NT2/D1 (cell line): ENCODE measurements at regions not wholly inside any gene's neighbourhood (a gene's known extent, or its start where the extent isn't known, plus 50 kb on each side); places are given as distances from the start of the nearest gene placed in this dataset.

ENCODE experiments used
- DNase-seq: peaks from one replicate; pipeline ENCODE4 v3.0.0-alpha.2; 2011; ENCODE audit warnings: low read depth, low spot score
- H3K27me3 ChIP-seq: 2 replicates; pipeline ENCODE4 v1.6.0; 2011; ENCODE audit warnings: mild to moderate bottlenecking; ENCODE audit not compliant: insufficient read length, insufficient read depth
- H3K36me3 ChIP-seq: 2 replicates; pipeline ENCODE4 v1.6.1; 2011; ENCODE audit warnings: mild to moderate bottlenecking, low read length, mixed read lengths; ENCODE audit not compliant: insufficient read depth, insufficient read length
- H3K4me1 ChIP-seq: 2 replicates; pipeline ENCODE4 v1.5.1; 2011; ENCODE audit not compliant: insufficient read depth, insufficient read length
- H3K4me3 ChIP-seq: 2 replicates; pipeline ENCODE4 v1.5.1; 2011; ENCODE audit warnings: low read depth; ENCODE audit not compliant: insufficient read length
- H3K9ac ChIP-seq: 2 replicates; pipeline ENCODE4 v1.6.0; 2011; ENCODE audit warnings: low read depth; ENCODE audit not compliant: insufficient read length
- H3K9me3 ChIP-seq: 2 replicates; pipeline ENCODE4 v1.5.1; 2011; ENCODE audit warnings: mild to moderate bottlenecking, low read length; ENCODE audit not compliant: insufficient read depth
- SUZ12 ChIP-seq: IDR thresholded peaks from 2 replicates; pipeline ENCODE4 v1.6.1; 2011; ENCODE audit not compliant: insufficient read length, insufficient read depth; ENCODE audit errors: extremely low read depth
- YY1 ChIP-seq: IDR thresholded peaks from 2 replicates; pipeline ENCODE4 v1.6.1; 2011; ENCODE audit not compliant: insufficient read length, insufficient read depth
- ZNF274 ChIP-seq: IDR thresholded peaks from 2 replicates; pipeline ENCODE4 v1.6.1; 2011; ENCODE audit warnings: mild to moderate bottlenecking, low read depth, low read length

DNA sequence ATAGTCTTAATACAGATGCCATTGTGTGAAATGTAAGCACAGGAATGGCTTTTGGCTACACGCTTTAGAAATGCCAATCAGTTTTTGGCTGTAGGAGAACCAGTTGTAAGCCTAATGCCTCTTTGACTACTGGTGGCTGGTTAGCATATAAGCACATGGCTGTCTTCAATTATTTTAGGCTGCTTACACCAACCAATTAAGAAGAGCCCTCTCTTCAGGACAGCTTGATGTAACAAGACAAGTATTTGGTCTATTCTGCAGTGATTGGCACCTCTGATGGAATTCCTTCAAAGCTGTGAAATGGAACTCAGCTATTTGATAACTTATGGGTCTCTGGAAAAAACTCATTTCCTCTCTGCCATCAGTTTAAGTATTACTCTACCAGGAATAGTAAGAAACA lies 680.1 kb upstream of the FSHR start:
- TF ChIP-seq SUZ12 (no peak), YY1 (no peak), ZNF274 (no peak)
- no peaks in the 10 kb centered on the region for H3K36me3 ChIP-seq
- H3K9ac ChIP-seq = no peak overlapping the region
- H3K4me3 ChIP-seq = no peak overlapping the region
- DNase-seq = no peak
- no peaks in the 10 kb centered on the region for H3K4me1 ChIP-seq
- no peaks in the 10 kb centered on the region for H3K27me3 ChIP-seq
- no peaks in the 10 kb centered on the region for H3K9me3 ChIP-seq

DNA sequence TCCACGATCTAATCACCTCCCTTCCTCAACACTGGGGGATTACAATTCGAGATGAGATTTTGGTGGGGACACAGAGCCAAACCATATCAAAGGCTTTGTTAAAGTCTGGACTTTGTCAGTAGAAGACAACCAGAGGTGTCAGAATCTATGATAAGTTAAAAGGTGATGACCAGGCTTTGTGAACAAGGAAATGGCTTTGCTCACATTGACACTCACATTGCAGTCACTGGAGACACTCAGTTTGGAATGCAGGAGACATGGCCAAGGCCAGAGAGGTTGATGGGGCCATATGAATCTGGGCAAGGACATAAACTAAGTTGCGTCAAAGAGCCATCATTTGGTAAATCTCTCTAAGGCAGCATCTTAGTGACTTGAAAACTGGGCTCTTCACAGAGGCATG lies 678.2 kb upstream of the FSHR start:
- H3K27me3 ChIP-seq = no peaks in the 10 kb centered on the region

DNA sequence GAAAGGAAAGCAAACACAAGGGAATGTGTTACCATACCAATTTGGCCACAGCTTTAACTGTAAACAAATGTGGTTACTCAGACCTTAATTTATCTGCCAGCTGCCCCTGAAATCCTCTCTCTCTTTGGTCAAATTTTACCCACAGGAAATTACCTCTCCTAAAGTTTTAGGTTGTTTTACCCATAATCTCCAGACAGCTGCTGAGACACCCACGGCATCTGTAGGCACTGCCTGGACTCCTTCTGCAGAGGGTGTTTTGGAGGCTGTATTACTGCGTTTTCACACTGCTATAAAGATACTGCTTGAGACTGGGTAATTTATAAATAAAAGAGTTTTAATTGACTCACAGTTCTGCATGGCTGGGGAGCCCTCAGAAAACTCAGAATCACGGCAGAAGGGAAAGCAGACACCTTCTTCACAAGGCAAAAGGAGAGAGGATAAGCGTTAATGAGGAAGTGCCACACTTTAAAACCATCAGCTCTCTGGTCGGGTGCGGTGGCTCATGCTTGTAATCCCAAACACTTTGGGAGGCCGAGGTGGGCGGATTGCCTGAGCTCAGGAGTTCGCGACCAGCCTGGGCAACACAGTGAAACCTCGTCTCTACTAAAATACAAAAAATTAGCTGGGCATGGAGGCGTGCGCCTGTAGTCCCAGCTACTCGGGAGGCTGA lies 677.5 kb upstream of the FSHR start:
- Histone ChIP-seq H3K4me3 (no peak overlapping the region), H3K27me3 (no peaks in the 10 kb centered on the region), H3K36me3 (no peaks in the 10 kb centered on the region), H3K9ac (no peak overlapping the region), H3K4me1 (no peaks in the 10 kb centered on the region), H3K9me3 (no peaks in the 10 kb centered on the region)
- DNase-seq = no peak
- TF ChIP-seq SUZ12 (no peak), ZNF274 (no peak), YY1 (no peak)

More for the DNA sequence above, 678.2 kb upstream of the FSHR start:
- no peak for DNase-seq
- Histone ChIP-seq H3K9me3 (no peaks in the 10 kb centered on the region), H3K4me1 (no peaks in the 10 kb centered on the region), H3K4me3 (no peak overlapping the region), H3K36me3 (no peaks in the 10 kb centered on the region), H3K9ac (no peak overlapping the region)
- no peak for TF ChIP-seq ZNF274
- no peak for TF ChIP-seq SUZ12
- TF ChIP-seq YY1 = no peak

DNA sequence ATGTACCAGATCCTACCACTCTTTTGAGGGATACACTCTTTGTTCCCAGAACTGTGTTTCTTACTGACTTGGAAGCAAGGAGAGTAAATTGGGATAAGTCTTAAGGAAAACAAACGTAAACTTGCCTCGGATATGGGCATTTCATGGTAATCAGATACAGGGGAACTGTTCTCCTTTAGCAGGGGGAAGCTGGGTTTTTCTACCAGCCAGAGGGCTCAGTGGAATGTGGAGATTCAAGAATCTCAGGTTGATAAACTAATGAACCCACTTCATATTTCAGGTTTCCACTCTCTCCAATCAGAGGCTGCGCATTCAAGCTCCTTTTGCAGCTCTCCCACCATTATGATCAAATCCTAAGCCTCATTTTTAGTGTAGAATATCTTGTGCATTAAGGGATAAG lies 676.5 kb upstream of the FSHR start:
- Histone ChIP-seq H3K36me3 (no peaks in the 10 kb centered on the region), H3K9me3 (no peaks in the 10 kb centered on the region), H3K4me3 (no peak overlapping the region), H3K27me3 (no peaks in the 10 kb centered on the region), H3K4me1 (no peaks in the 10 kb centered on the region), H3K9ac (no peak overlapping the region)
- TF ChIP-seq YY1 = no peak
- TF ChIP-seq SUZ12 = no peak
- no peak for TF ChIP-seq ZNF274
- DNase-seq = no peak

DNA sequence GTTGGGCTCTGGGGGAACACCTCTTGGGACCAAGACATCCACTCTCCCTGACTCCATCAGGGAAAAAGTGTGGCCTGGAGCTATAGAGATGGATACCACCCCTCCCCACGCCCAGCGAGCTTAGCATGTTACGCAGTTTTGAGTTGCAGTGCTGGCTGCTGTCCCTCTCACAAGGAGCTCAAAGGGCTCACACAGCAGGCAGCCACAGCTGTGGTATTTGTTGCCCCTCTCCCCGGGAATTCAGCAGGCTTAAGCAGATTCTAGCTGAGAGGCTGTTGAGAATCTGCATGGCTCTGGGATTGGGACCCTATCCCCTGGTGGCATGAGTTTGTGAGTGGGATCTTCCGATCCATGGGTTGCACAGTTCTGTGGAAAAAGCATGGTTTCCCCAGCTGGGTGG lies 673.1 kb upstream of the FSHR start:
- peak; percentile 22 for DNase-seq
- Histone ChIP-seq H3K36me3 (no peaks in the 10 kb centered on the region), H3K9ac (no peak overlapping the region), H3K9me3 (no peaks in the 10 kb centered on the region), H3K27me3 (no peaks in the 10 kb centered on the region), H3K4me3 (no peak overlapping the region), H3K4me1 (no peaks in the 10 kb centered on the region)
- TF ChIP-seq SUZ12 (no peak), YY1 (no peak), ZNF274 (no peak)

DNA sequence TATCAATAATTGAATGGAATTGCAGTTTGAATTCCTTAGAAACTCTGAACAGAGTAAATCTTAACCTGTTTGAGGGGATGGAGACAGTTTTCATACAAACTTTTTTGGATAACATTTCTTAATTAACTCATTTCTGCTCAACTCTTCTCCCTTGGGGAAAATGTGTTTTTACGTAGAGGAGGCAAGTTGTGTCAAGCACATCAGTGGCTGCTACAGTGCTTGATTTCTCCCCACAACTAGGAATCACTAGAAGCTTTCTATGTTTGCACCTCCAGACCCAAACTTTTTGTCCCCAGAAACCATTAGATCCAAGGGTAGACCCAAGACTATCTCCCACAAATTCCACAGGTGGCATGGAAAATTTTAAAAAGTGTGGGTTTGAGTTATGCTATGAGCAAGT lies 658.9 kb upstream of the FSHR start:
- TF ChIP-seq YY1 (no peak), ZNF274 (no peak), SUZ12 (no peak)
- Histone ChIP-seq H3K27me3 (no peaks in the 10 kb centered on the region), H3K4me1 (no peaks in the 10 kb centered on the region), H3K4me3 (no peak overlapping the region), H3K9ac (no peak overlapping the region), H3K9me3 (no peaks in the 10 kb centered on the region), H3K36me3 (no peaks in the 10 kb centered on the region)
- no peak for DNase-seq

DNA sequence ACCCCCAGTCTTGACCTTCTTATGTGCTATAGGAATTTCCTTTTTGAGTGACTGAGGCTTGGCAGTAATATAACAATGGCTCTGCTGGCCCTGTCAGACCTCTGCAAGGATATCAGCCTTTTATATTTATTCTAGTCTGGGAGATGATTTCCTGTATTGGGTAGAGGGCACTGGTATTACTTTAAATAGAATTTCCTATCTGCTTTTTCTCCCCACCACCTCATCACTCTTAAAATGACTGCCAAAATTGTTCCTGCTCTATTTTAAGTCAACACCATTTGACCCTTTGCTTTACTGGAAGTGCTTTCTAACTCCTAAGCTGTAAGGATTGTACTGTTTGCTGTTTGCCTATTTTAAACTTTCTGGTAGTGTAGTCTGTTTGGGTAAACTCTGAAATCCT lies 658.4 kb upstream of the FSHR start:
- Histone ChIP-seq H3K36me3 (no peaks in the 10 kb centered on the region), H3K4me1 (no peaks in the 10 kb centered on the region)
- no peak for DNase-seq

DNA sequence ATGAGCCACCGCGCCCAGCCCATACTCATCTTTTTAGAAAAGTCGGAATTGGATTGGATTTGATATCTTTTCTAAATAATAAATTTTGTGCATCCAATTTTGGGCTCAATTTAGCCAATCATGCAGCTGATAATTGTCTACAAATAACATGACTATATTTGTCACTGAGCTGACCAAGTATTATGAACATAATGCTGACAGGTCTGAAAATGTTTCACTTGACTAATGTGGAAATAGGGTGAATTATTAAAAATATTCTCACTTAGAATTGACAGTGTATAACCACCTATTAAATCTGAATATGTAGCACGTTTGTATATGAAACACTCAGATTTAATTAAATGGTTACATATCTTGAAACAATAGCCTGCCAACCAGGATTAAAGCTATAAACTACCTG lies 657.2 kb upstream of the FSHR start:
- H3K27me3 ChIP-seq = no peaks in the 10 kb centered on the region
- no peak overlapping the region for H3K9ac ChIP-seq
- no peaks in the 10 kb centered on the region for H3K9me3 ChIP-seq
- no peaks in the 10 kb centered on the region for H3K4me1 ChIP-seq
- no peaks in the 10 kb centered on the region for H3K36me3 ChIP-seq
- no peak for TF ChIP-seq YY1
- DNase-seq = no peak
- H3K4me3 ChIP-seq = no peak overlapping the region

More for the DNA sequence above, 658.4 kb upstream of the FSHR start:
- no peaks in the 10 kb centered on the region for H3K9me3 ChIP-seq
- H3K4me3 ChIP-seq = no peak overlapping the region
- no peak overlapping the region for H3K9ac ChIP-seq
- H3K27me3 ChIP-seq = no peaks in the 10 kb centered on the region
- no peak for TF ChIP-seq ZNF274
- no peak for TF ChIP-seq SUZ12
- TF ChIP-seq YY1 = no peak
